ENCODE measurements at regions not wholly inside any gene's neighbourhood (a gene's known extent, or its start where the extent isn't known, plus 50 kb on each side); places are given as distances from the start of the nearest gene placed in this dataset.

DNA sequence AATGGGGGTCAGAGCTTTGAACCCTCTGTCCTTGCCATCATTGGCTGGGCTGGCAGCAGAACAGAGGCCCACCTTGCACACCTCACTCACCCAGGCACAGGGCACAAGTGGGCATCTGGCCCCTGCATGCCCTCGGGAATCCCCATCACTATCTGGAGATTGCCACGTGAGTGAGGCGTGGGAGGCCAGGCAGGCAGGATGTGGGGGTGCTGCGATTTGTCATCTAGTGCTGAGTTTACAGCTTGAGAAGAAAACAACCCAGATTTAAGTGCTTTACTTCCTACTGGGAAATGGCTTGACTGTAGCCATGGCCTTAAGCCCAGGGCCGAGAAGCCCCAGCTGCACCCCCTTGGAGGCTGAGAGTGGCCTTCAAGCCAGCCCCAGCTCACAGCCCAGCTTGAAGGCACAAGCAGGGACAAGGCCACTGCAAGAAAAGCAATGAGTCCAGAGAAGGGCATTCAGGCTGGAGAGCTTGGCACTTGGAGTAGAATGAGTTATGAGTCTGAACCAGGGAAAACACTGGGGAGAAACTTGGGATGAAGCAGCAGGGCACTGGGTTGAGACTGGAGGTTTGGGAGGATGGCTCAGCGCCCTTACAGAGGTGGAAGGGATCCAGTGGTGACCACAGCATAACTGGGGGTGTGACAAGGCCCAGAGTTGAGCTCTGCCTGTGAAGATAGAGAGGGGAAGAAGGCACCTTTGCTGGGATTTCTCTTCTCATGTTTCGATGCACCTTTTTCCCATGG, 123.0 kb downstream of the CXCL12 start:
- TF ChIP-seq POLR2A (IDR thresholded peaks at IDR 0.05; ENCODE audit: low read length) (no peak), GATA1 (IDR thresholded peaks at IDR 0.05; ENCODE audit: low read depth, low read length) (no peak)
